KMS-11 (cell line): ENCODE measurements at regions not wholly inside any gene's neighbourhood (a gene's known extent, or its start where the extent isn't known, plus 50 kb on each side); places are given as distances from the start of the nearest gene placed in this dataset.

Source experiments
- H2AFZ ChIP-seq: fragments of 200-600 bp; sonication (generic); 2 replicates; pipeline ENCODE4 v1.6.1; 2016; ENCODE audit warnings: antibody characterized with exemption, mixed run types, low read depth
- H3K27ac ChIP-seq: fragments of 200-600 bp; sonication (generic); 2 replicates; pipeline ENCODE4 v1.6.1; 2016; ENCODE audit warnings: mild to moderate bottlenecking, mixed run types
- H3K27me3 ChIP-seq: fragments of 200-600 bp; sonication (generic); 2 replicates; pipeline ENCODE4 v1.6.1; 2017; ENCODE audit warnings: mild to moderate bottlenecking, low read depth, mixed run types, moderate library complexity; ENCODE audit not compliant: insufficient read depth
- H3K36me3 ChIP-seq: fragments of 200-600 bp; sonication (generic); 2 replicates; pipeline ENCODE4 v1.6.1; 2017; ENCODE audit warnings: mild to moderate bottlenecking, mixed run types; ENCODE audit not compliant: insufficient read depth
- H3K4me1 ChIP-seq: fragments of 200-600 bp; sonication (generic); 2 replicates; pipeline ENCODE4 v1.6.1; 2016; ENCODE audit warnings: mild to moderate bottlenecking, low read depth, mixed run types; ENCODE audit not compliant: poor library complexity, severe bottlenecking
- H3K4me2 ChIP-seq: fragments of 200-600 bp; sonication (generic); 2 replicates; pipeline ENCODE4 v1.7.0; 2016; ENCODE audit warnings: mild to moderate bottlenecking, mixed run types
- H3K4me3 ChIP-seq: fragments of 200-600 bp; sonication (generic); IDR thresholded peaks from 2 replicates; pipeline ENCODE4 v1.6.1; 2017; ENCODE audit warnings: low read depth, low read length, mixed read lengths; ENCODE audit not compliant: insufficient read depth
- H3K79me2 ChIP-seq: fragments of 200-600 bp; sonication (generic); 2 replicates; pipeline ENCODE4 v1.6.1; 2016; ENCODE audit warnings: low read depth, mixed run types; ENCODE audit not compliant: insufficient read depth
- H3K9ac ChIP-seq: fragments of 200-600 bp; sonication (generic); 2 replicates; pipeline ENCODE4 v1.6.1; 2016; ENCODE audit warnings: mild to moderate bottlenecking, mixed run types
- H4K20me1 ChIP-seq: fragments of 200-600 bp; sonication (generic); 2 replicates; pipeline ENCODE4 v1.6.1; 2016; ENCODE audit warnings: mild to moderate bottlenecking, mixed run types; ENCODE audit not compliant: insufficient read depth
- TF ChIP-seq, protein P1 (sequence below): fragments of 200-600 bp; sonication (generic); conservative IDR thresholded peaks from 2 replicates; pipeline ENCODE4 v1.6.1; 2017; ENCODE audit warnings: low read depth, mild to moderate bottlenecking, antibody characterized with exemption, low read length, moderate library complexity, mixed read lengths

GRCh38 chr15:72902245-72902918 lies 118.8 kb upstream of the ADPGK start:
- Histone ChIP-seq H3K4me3 (no peak overlapping the region), H3K4me1 (no peaks in the 10 kb centered on the region), H4K20me1 (no peaks in the 10 kb centered on the region), H3K9ac (no peak overlapping the region), H3K27me3 (no peaks in the 10 kb centered on the region), H3K79me2 (no peaks in the 10 kb centered on the region), H2AFZ (no peak overlapping the region), H3K4me2 (no peak overlapping the region), H3K36me3 (no peaks in the 10 kb centered on the region), H3K27ac (no peak overlapping the region)
- TF ChIP-seq, protein P1, sequence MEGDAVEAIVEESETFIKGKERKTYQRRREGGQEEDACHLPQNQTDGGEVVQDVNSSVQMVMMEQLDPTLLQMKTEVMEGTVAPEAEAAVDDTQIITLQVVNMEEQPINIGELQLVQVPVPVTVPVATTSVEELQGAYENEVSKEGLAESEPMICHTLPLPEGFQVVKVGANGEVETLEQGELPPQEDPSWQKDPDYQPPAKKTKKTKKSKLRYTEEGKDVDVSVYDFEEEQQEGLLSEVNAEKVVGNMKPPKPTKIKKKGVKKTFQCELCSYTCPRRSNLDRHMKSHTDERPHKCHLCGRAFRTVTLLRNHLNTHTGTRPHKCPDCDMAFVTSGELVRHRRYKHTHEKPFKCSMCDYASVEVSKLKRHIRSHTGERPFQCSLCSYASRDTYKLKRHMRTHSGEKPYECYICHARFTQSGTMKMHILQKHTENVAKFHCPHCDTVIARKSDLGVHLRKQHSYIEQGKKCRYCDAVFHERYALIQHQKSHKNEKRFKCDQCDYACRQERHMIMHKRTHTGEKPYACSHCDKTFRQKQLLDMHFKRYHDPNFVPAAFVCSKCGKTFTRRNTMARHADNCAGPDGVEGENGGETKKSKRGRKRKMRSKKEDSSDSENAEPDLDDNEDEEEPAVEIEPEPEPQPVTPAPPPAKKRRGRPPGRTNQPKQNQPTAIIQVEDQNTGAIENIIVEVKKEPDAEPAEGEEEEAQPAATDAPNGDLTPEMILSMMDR: no peak

DNA sequence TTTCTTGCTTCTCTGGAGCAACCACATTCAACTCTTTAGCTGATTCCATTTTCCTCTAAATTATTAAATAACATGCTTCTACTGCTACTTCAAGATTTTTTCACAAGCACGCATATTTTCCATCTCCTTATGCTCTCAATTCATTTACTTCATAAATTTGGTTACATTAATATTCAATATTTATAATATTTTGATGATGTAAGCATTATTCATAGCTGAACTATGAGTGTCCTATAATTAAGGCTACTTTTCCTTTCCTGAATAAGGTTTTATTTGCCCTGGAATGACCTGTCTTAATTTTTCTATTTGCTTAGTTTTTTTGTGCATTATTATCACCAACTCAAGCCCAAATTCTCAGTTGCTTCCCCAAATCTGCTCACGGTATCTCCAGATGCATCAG lies 109.4 kb upstream of the ADPGK start:
- Histone ChIP-seq H3K4me2 (no peak overlapping the region), H3K4me3 (no peak overlapping the region), H3K36me3 (no peaks in the 10 kb centered on the region), H3K27ac (no peak overlapping the region), H2AFZ (no peak overlapping the region), H3K4me1 (no peaks in the 10 kb centered on the region), H4K20me1 (no peaks in the 10 kb centered on the region), H3K27me3 (no peaks in the 10 kb centered on the region), H3K9ac (no peak overlapping the region), H3K79me2 (no peaks in the 10 kb centered on the region)
- TF ChIP-seq, protein P1: no peak

DNA sequence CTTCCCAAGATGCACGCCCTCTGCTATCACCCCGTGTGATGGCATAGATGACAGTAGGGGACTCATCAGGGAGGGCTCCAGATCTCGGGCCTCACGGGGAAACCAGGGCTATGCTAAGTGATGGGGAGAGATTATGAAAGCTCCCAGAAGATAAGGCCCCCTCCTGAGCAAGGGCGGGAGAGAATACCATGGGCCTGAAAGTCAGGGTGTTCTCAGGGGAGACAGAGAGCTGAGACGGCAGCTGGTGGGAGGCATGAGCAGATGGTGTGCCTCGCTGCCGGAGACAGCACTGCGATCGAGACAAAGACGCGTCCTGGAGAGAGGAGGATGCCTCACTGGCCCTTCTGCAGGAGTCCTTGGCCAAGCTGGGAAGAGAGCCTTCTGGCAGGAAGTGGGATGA lies 106.5 kb upstream of the ADPGK start:
- H3K36me3 ChIP-seq: no peaks in the 10 kb centered on the region
- H3K9ac ChIP-seq: no peak overlapping the region
- TF ChIP-seq, protein P1: no peak
- no peak overlapping the region for H3K4me2 ChIP-seq
- H3K4me1 ChIP-seq: no peaks in the 10 kb centered on the region
- H3K4me3 ChIP-seq: no peak overlapping the region
- H2AFZ ChIP-seq: no peak overlapping the region
- H3K27ac ChIP-seq: no peak overlapping the region
- no peaks in the 10 kb centered on the region for H4K20me1 ChIP-seq
- H3K27me3 ChIP-seq: no peaks in the 10 kb centered on the region
- H3K79me2 ChIP-seq: no peaks in the 10 kb centered on the region

- Histone ChIP-seq H3K4me2 (no peak overlapping the region), H4K20me1 (no peaks in the 10 kb centered on the region), H2AFZ (no peak overlapping the region), H3K4me1 (no peaks in the 10 kb centered on the region), H3K27me3 (no peaks in the 10 kb centered on the region), H3K9ac (no peak overlapping the region), H3K79me2 (no peaks in the 10 kb centered on the region), H3K36me3 (no peaks in the 10 kb centered on the region), H3K4me3 (no peak overlapping the region), H3K27ac (no peak overlapping the region)
- TF ChIP-seq, protein P1: no peak
Measured at GRCh38 chr15:72889545-72889944, 106.0 kb upstream of the ADPGK start.
